ENCODE measurements at regions not wholly inside any gene's neighbourhood (a gene's known extent, or its start where the extent isn't known, plus 50 kb on each side); places are given as distances from the start of the nearest gene placed in this dataset.

GRCh38 chr6:164195278-164195941, 780.9 kb downstream of the QKI start:
- H3K4me3 ChIP-seq: no peak overlapping the region
- no peaks in the 10 kb centered on the region for H3K9me3 ChIP-seq (replicated peaks)
- H3K36me3 ChIP-seq: no peaks in the 10 kb centered on the region
- H3K27ac ChIP-seq: no peak overlapping the region
- peaks cover 11% of the 10 kb centered on the region for H3K4me1 ChIP-seq
- H3K27me3 ChIP-seq: no peaks in the 10 kb centered on the region
- DNase-seq: no peak

- peaks cover 7% of the 10 kb centered on the region for H3K4me1 ChIP-seq
- DNase-seq: no peak
- no peaks in the 10 kb centered on the region for H3K27me3 ChIP-seq
- no peaks in the 10 kb centered on the region for H3K9me3 ChIP-seq (replicated peaks)
- no peaks in the 10 kb centered on the region for H3K36me3 ChIP-seq
- no peak overlapping the region for H3K27ac ChIP-seq
- no peak overlapping the region for H3K4me3 ChIP-seq
Measured at GRCh38 chr6:164188861-164189260, 774.3 kb downstream of the QKI start.

- Histone ChIP-seq H3K27ac (no peak overlapping the region), H3K9me3 (replicated peaks) (no peaks in the 10 kb centered on the region), H3K27me3 (no peaks in the 10 kb centered on the region), H3K36me3 (no peaks in the 10 kb centered on the region), H3K4me1 (peaks cover 7% of the 10 kb centered on the region), H3K4me3 (no peak overlapping the region)
- DNase-seq: peak; percentile 35 to 49
Measured at GRCh38 chr6:164185471-164185871, 771.0 kb downstream of the QKI start.

- H3K27ac ChIP-seq: no peak overlapping the region
- DNase-seq: no peak
- no peaks in the 10 kb centered on the region for H3K36me3 ChIP-seq
- no peaks in the 10 kb centered on the region for H3K27me3 ChIP-seq
- no peak overlapping the region for H3K4me3 ChIP-seq
- no peaks in the 10 kb centered on the region for H3K9me3 ChIP-seq (replicated peaks)
- peaks cover 8% of the 10 kb centered on the region for H3K4me1 ChIP-seq
Measured at GRCh38 chr6:164184410-164184809, 769.9 kb downstream of the QKI start.

- H3K9me3 ChIP-seq (replicated peaks): no peaks in the 10 kb centered on the region
- H3K4me3 ChIP-seq: no peak overlapping the region
- no peak overlapping the region for H3K27ac ChIP-seq
- H3K4me1 ChIP-seq: peaks cover 15% of the 10 kb centered on the region
- H3K36me3 ChIP-seq: no peaks in the 10 kb centered on the region
- H3K27me3 ChIP-seq: no peaks in the 10 kb centered on the region
- DNase-seq: no peak
Measured at GRCh38 chr6:164183556-164184123, 769.1 kb downstream of the QKI start.

- Histone ChIP-seq H3K9me3 (replicated peaks) (no peaks in the 10 kb centered on the region), H3K4me1 (peaks cover 12% of the 10 kb centered on the region), H3K36me3 (no peaks in the 10 kb centered on the region), H3K4me3 (no peak overlapping the region), H3K27ac (no peak overlapping the region), H3K27me3 (0 out of 2 replicates have a peak, but pooled peaks cover 3% of the 10 kb centered on the region)
- peak in 1 of 2 experiments; percentile 67 for DNase-seq
Measured at GRCh38 chr6:164178679-164179332, 764.3 kb downstream of the QKI start.

GRCh38 chr6:164169355-164169754, 754.8 kb downstream of the QKI start:
- Histone ChIP-seq H3K27me3 (no peaks in the 10 kb centered on the region), H3K27ac (no peak overlapping the region), H3K36me3 (no peaks in the 10 kb centered on the region), H3K4me1 (no peaks in the 10 kb centered on the region), H3K9me3 (replicated peaks) (no peaks in the 10 kb centered on the region), H3K4me3 (no peak overlapping the region)
- DNase-seq: no peak

- no peaks in the 10 kb centered on the region for H3K27me3 ChIP-seq
- H3K4me3 ChIP-seq: no peak overlapping the region
- H3K4me1 ChIP-seq: no peaks in the 10 kb centered on the region
- H3K27ac ChIP-seq: no peak overlapping the region
- H3K9me3 ChIP-seq (replicated peaks): no peaks in the 10 kb centered on the region
- DNase-seq: no peak
- no peaks in the 10 kb centered on the region for H3K36me3 ChIP-seq
Measured at GRCh38 chr6:164168595-164168994, 754.1 kb downstream of the QKI start.

GRCh38 chr6:164167873-164168405, 753.4 kb downstream of the QKI start:
- no peaks in the 10 kb centered on the region for H3K36me3 ChIP-seq
- H3K4me1 ChIP-seq: no peaks in the 10 kb centered on the region
- no peaks in the 10 kb centered on the region for H3K9me3 ChIP-seq (replicated peaks)
- no peak overlapping the region for H3K4me3 ChIP-seq
- no peak for DNase-seq
- H3K27me3 ChIP-seq: no peaks in the 10 kb centered on the region
- H3K27ac ChIP-seq: no peak overlapping the region

GRCh38 chr6:164166996-164167395, 752.5 kb downstream of the QKI start:
- H3K4me1 ChIP-seq: no peaks in the 10 kb centered on the region
- H3K27me3 ChIP-seq: no peaks in the 10 kb centered on the region
- no peaks in the 10 kb centered on the region for H3K36me3 ChIP-seq
- no peak overlapping the region for H3K27ac ChIP-seq
- no peak for DNase-seq
- no peaks in the 10 kb centered on the region for H3K9me3 ChIP-seq (replicated peaks)
- H3K4me3 ChIP-seq: no peak overlapping the region

GRCh38 chr6:164166515-164166914, 752.0 kb downstream of the QKI start:
- no peaks in the 10 kb centered on the region for H3K36me3 ChIP-seq
- DNase-seq: no peak

GRCh38 chr6:164164876-164165275, 750.4 kb downstream of the QKI start:
- no peaks in the 10 kb centered on the region for H3K4me1 ChIP-seq
- no peak overlapping the region for H3K4me3 ChIP-seq
- no peaks in the 10 kb centered on the region for H3K36me3 ChIP-seq
- H3K9me3 ChIP-seq (replicated peaks): no peaks in the 10 kb centered on the region
- DNase-seq: no peak
- H3K27me3 ChIP-seq: no peaks in the 10 kb centered on the region
- H3K27ac ChIP-seq: no peak overlapping the region

More at GRCh38 chr6:164166515-164166914, 752.0 kb downstream of the QKI start:
- Histone ChIP-seq H3K27me3 (no peaks in the 10 kb centered on the region), H3K9me3 (replicated peaks) (no peaks in the 10 kb centered on the region), H3K4me3 (no peak overlapping the region), H3K27ac (no peak overlapping the region), H3K4me1 (no peaks in the 10 kb centered on the region)

GRCh38 chr6:164163239-164163638, 748.7 kb downstream of the QKI start:
- H3K4me1 ChIP-seq: no peaks in the 10 kb centered on the region
- H3K27ac ChIP-seq: no peak overlapping the region
- no peaks in the 10 kb centered on the region for H3K36me3 ChIP-seq
- no peak for DNase-seq
- no peaks in the 10 kb centered on the region for H3K9me3 ChIP-seq (replicated peaks)
- H3K27me3 ChIP-seq: no peaks in the 10 kb centered on the region
- no peak overlapping the region for H3K4me3 ChIP-seq

- H3K4me3 ChIP-seq: no peak overlapping the region
- no peaks in the 10 kb centered on the region for H3K4me1 ChIP-seq
- H3K9me3 ChIP-seq (replicated peaks): no peaks in the 10 kb centered on the region
- H3K27me3 ChIP-seq: no peaks in the 10 kb centered on the region
- no peaks in the 10 kb centered on the region for H3K36me3 ChIP-seq
- H3K27ac ChIP-seq: no peak overlapping the region
- DNase-seq: no peak
Measured at GRCh38 chr6:164159061-164159460, 744.5 kb downstream of the QKI start.

- Histone ChIP-seq H3K27me3 (no peaks in the 10 kb centered on the region), H3K36me3 (no peaks in the 10 kb centered on the region), H3K4me3 (no peak overlapping the region), H3K4me1 (peaks cover 6% of the 10 kb centered on the region), H3K9me3 (replicated peaks) (no peaks in the 10 kb centered on the region), H3K27ac (no peak overlapping the region)
- DNase-seq: no peak
Measured at GRCh38 chr6:164154588-164154987, 740.1 kb downstream of the QKI start.
